ENCODE measurements at regions not wholly inside any gene's neighbourhood (a gene's known extent, or its start where the extent isn't known, plus 50 kb on each side); places are given as distances from the start of the nearest gene placed in this dataset.
A peak's percentile ranks its signal among the peaks of the same experiment; 100 is the strongest.

GRCh38 chr11:10387206-10388083 lies 67.6 kb upstream of the AMPD3 start:
- Histone ChIP-seq H3K9me3 (no peaks in the 10 kb centered on the region), H3K27me3 (no peaks in the 10 kb centered on the region), H3K36me3 (no peaks in the 10 kb centered on the region), H3K27ac (peak overlapping the region in 1 of 2 donors; percentile 11), H3K4me1 (peaks cover 0 to 15% of the 10 kb centered on the region in 2 donors), H3K4me3 (no peak overlapping the region)
- TF ChIP-seq CTCF (IDR thresholded peaks at IDR 0.05) = no peak
- DNase-seq (ENCODE audit: low spot score) = peak; percentile 83

- no peaks in the 10 kb centered on the region for H3K27me3 ChIP-seq
- no peak overlapping the region for H3K4me3 ChIP-seq
- H3K27ac ChIP-seq = no peak overlapping the region
- H3K36me3 ChIP-seq = no peaks in the 10 kb centered on the region
- no peak for DNase-seq (ENCODE audit: low spot score)
- H3K9me3 ChIP-seq = no peaks in the 10 kb centered on the region
- TF ChIP-seq CTCF (IDR thresholded peaks at IDR 0.05) = no peak
- H3K4me1 ChIP-seq = peaks cover 0 to 15% of the 10 kb centered on the region in 2 donors
Observed at GRCh38 chr11:10388101-10388500, 67.0 kb upstream of the AMPD3 start.

- Histone ChIP-seq H3K27me3 (no peaks in the 10 kb centered on the region), H3K27ac (no peak overlapping the region), H3K9me3 (no peaks in the 10 kb centered on the region), H3K4me3 (no peak overlapping the region), H3K36me3 (no peaks in the 10 kb centered on the region), H3K4me1 (peaks cover 0 to 15% of the 10 kb centered on the region in 2 donors)
- TF ChIP-seq CTCF (IDR thresholded peaks at IDR 0.05) = no peak
- DNase-seq (ENCODE audit: low spot score) = peak; percentile 74
Observed at GRCh38 chr11:10388574-10388973, 66.5 kb upstream of the AMPD3 start.

- no peak for TF ChIP-seq CTCF (IDR thresholded peaks at IDR 0.05)
- Histone ChIP-seq H3K36me3 (no peaks in the 10 kb centered on the region), H3K4me1 (peaks cover 0 to 15% of the 10 kb centered on the region in 2 donors), H3K27me3 (no peaks in the 10 kb centered on the region), H3K4me3 (no peak overlapping the region), H3K27ac (no peak overlapping the region), H3K9me3 (no peaks in the 10 kb centered on the region)
- DNase-seq (ENCODE audit: low spot score) = peak; percentile 53
Observed at GRCh38 chr11:10390375-10390774, 64.7 kb upstream of the AMPD3 start.

GRCh38 chr11:10392095-10393079 lies 62.7 kb upstream of the AMPD3 start:
- no peak for TF ChIP-seq CTCF (IDR thresholded peaks at IDR 0.05)
- no peaks in the 10 kb centered on the region for H3K36me3 ChIP-seq
- H3K4me1 ChIP-seq = peaks cover 0 to 7% of the 10 kb centered on the region in 2 donors
- H3K27me3 ChIP-seq = no peaks in the 10 kb centered on the region
- no peak overlapping the region for H3K27ac ChIP-seq
- peak; percentile 44 for DNase-seq (ENCODE audit: low spot score)
- no peak overlapping the region for H3K4me3 ChIP-seq
- H3K9me3 ChIP-seq = no peaks in the 10 kb centered on the region
